WTC11 (cell line): ENCODE measurements at regions not wholly inside any gene's neighbourhood (a gene's known extent, or its start where the extent isn't known, plus 50 kb on each side); places are given as distances from the start of the nearest gene placed in this dataset.

Experiments
- CREB1 ChIP-seq: sonication (generic); formaldehyde crosslinking; IDR thresholded peaks from 2 replicates; pipeline ENCODE4 v1.8.0; 2023; ENCODE audit warnings: mild to moderate bottlenecking, missing genetic modification reagents
- FOXK1 ChIP-seq: sonication (generic); formaldehyde crosslinking; IDR thresholded peaks from 2 replicates; pipeline ENCODE4 v1.8.0; 2022; ENCODE audit warnings: mild to moderate bottlenecking, moderate library complexity, missing genetic modification reagents
- IRF2 ChIP-seq: sonication (generic); formaldehyde crosslinking; IDR thresholded peaks from 2 replicates; pipeline ENCODE4 v1.8.0; 2022; ENCODE audit warnings: low read depth, missing genetic modification reagents, borderline replicate concordance
- NR3C1 ChIP-seq: sonication (generic); formaldehyde crosslinking; conservative IDR thresholded peaks from 2 replicates; pipeline ENCODE4 v1.8.1; 2023; ENCODE audit warnings: low read depth, mild to moderate bottlenecking, missing genetic modification reagents
- TCF7 ChIP-seq: sonication (generic); formaldehyde crosslinking; IDR thresholded peaks from 2 replicates; pipeline ENCODE4 v1.8.0; 2022; ENCODE audit warnings: mild to moderate bottlenecking, low read depth, missing genetic modification reagents, moderate library complexity
- ZNF263 ChIP-seq: sonication (generic); formaldehyde crosslinking; IDR thresholded peaks from 2 replicates; pipeline ENCODE4 v1.8.1; 2022; ENCODE audit warnings: low read depth, mild to moderate bottlenecking, moderate library complexity, missing genetic modification reagents
- ZNF396 ChIP-seq: fragments of 250-450 bp; sonication (Bioruptor Pico); IDR thresholded peaks from 2 replicates; pipeline ENCODE4 v1.8.0; 2021; ENCODE audit warnings: mild to moderate bottlenecking, moderate library complexity, borderline replicate concordance
- TF ChIP-seq, protein P1 (sequence below): fragments of 200-600 bp; IDR thresholded peaks from 2 replicates; pipeline ENCODE4 v1.8.0; 2022; ENCODE audit warnings: antibody characterized with exemption
- TF ChIP-seq, protein P2 (sequence below): sonication (generic); formaldehyde crosslinking; conservative IDR thresholded peaks from 2 replicates; pipeline ENCODE4 v1.8.1; 2022; ENCODE audit warnings: mild to moderate bottlenecking, missing genetic modification reagents
- TF ChIP-seq, protein P3 (sequence below): sonication (generic); formaldehyde crosslinking; IDR thresholded peaks from 2 replicates; pipeline ENCODE4 v1.8.0; 2022; ENCODE audit warnings: mild to moderate bottlenecking, missing genetic modification reagents
- TF ChIP-seq, protein P4 (sequence below): fragments of 250-450 bp; sonication (Bioruptor Pico); conservative IDR thresholded peaks from 2 replicates; pipeline ENCODE4 v1.9.0; 2021; ENCODE audit warnings: mild to moderate bottlenecking
- TF ChIP-seq, protein P5 (sequence below): sonication (generic); formaldehyde crosslinking; IDR thresholded peaks from 2 replicates; pipeline ENCODE4 v1.8.1; 2022; ENCODE audit warnings: mild to moderate bottlenecking, moderate library complexity, missing genetic modification reagents
- TF ChIP-seq, protein P6 (sequence below): sonication (generic); formaldehyde crosslinking; IDR thresholded peaks from 2 replicates; pipeline ENCODE4 v1.8.1; 2022; ENCODE audit warnings: mild to moderate bottlenecking, missing genetic modification reagents, moderate library complexity, borderline replicate concordance

DNA sequence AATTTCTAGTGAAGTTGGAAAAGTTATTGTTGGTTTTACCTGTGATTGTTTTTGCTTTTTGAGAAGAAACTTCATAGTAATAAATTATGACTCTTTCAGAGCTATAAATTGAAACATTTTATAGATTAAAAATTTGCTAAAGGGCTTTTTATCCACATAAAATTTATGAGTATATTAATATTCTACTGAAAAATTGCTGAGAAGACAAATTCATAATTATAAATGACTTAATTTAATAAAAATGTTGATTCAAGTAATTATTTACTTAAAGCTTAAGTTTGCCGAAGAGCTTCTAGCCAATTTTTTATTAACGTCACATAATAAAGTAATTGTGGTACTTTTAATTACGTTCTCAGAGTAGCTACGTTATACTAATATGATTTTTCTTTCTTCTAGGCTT is 761.7 kb downstream of the DNAJB9 start:
- no peak for TF ChIP-seq NR3C1 (CRISPR knock-in tag)
- TF ChIP-seq, protein P1, sequence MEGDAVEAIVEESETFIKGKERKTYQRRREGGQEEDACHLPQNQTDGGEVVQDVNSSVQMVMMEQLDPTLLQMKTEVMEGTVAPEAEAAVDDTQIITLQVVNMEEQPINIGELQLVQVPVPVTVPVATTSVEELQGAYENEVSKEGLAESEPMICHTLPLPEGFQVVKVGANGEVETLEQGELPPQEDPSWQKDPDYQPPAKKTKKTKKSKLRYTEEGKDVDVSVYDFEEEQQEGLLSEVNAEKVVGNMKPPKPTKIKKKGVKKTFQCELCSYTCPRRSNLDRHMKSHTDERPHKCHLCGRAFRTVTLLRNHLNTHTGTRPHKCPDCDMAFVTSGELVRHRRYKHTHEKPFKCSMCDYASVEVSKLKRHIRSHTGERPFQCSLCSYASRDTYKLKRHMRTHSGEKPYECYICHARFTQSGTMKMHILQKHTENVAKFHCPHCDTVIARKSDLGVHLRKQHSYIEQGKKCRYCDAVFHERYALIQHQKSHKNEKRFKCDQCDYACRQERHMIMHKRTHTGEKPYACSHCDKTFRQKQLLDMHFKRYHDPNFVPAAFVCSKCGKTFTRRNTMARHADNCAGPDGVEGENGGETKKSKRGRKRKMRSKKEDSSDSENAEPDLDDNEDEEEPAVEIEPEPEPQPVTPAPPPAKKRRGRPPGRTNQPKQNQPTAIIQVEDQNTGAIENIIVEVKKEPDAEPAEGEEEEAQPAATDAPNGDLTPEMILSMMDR, result no peak
- TF ChIP-seq ZNF396 (CRISPR knock-in tag), result no peak
- TF ChIP-seq, protein P2, sequence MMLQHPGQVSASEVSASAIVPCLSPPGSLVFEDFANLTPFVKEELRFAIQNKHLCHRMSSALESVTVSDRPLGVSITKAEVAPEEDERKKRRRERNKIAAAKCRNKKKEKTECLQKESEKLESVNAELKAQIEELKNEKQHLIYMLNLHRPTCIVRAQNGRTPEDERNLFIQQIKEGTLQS, result no peak
- TF ChIP-seq IRF2, result no peak
- TF ChIP-seq, protein P3, sequence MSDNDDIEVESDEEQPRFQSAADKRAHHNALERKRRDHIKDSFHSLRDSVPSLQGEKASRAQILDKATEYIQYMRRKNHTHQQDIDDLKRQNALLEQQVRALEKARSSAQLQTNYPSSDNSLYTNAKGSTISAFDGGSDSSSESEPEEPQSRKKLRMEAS (CRISPR knock-in tag), result no peak
- TF ChIP-seq, protein P4, sequence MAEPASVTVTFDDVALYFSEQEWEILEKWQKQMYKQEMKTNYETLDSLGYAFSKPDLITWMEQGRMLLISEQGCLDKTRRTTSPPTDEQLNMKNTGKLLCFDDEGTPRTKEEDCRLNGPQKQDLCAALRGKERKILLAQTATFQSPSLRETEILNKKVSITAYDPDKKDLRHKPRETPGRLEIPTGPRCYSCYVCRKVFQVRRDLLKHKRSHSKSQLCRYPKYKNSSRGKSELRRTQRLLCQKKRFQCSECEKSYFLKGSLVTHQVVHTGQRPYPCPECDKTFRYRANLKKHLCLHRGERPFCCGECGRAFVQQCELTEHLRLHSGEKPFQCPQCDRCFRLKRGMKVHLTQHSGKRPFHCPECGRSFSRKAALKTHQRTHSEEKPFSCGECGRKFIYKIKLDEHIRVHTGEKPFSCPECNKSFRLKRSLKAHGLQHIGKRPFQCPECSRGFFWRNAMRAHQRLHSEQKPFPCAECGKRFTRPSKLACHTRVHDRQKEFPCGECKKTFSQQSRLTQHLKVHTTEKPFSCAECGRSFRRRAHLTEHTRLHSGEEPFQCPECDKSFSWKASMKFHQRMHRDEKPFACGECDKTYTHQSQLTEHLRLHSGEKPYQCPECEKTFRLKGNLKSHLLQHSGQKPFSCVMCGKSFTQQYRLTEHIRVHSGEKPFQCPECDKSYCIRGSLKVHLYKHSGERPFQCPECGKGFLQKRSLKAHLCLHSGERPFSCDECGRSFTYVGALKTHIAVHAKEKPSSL (CRISPR knock-in tag), result no peak
- TF ChIP-seq ZNF263, result no peak
- TF ChIP-seq TCF7 (CRISPR knock-in tag), result no peak
- TF ChIP-seq, protein P5, sequence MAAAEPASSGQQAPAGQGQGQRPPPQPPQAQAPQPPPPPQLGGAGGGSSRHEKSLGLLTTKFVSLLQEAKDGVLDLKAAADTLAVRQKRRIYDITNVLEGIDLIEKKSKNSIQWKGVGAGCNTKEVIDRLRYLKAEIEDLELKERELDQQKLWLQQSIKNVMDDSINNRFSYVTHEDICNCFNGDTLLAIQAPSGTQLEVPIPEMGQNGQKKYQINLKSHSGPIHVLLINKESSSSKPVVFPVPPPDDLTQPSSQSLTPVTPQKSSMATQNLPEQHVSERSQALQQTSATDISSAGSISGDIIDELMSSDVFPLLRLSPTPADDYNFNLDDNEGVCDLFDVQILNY (CRISPR knock-in tag), result no peak
- TF ChIP-seq, protein P6, sequence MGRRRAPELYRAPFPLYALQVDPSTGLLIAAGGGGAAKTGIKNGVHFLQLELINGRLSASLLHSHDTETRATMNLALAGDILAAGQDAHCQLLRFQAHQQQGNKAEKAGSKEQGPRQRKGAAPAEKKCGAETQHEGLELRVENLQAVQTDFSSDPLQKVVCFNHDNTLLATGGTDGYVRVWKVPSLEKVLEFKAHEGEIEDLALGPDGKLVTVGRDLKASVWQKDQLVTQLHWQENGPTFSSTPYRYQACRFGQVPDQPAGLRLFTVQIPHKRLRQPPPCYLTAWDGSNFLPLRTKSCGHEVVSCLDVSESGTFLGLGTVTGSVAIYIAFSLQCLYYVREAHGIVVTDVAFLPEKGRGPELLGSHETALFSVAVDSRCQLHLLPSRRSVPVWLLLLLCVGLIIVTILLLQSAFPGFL, result no peak
- no peak for TF ChIP-seq FOXK1 (CRISPR knock-in tag)
- TF ChIP-seq CREB1 (CRISPR knock-in tag), result no peak
